ENCODE measurements at regions not wholly inside any gene's neighbourhood (a gene's known extent, or its start where the extent isn't known, plus 50 kb on each side); places are given as distances from the start of the nearest gene placed in this dataset.

DNA sequence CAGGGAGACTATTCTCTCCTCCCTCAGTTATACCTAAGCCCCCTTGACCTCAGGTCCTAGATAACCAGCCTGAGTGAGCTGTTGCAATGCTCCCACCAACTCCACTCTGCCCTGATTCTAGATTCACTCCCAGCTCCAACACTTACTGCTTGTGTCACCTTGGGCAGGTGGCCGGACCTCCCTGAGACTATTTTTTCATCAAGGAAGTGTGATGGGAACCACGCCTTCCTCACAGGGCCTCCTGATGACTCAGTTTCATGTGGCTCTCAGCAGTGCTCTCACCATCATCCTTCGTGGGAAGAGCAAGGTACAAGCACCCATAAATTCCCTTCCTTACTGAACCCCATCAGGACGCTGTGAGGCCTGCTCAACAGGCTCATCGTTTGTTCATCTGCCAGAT, 925.8 kb upstream of the ZNF722 start:
- Histone ChIP-seq H3K4me1 (ENCODE audit: control insufficient read depth in 2 of 3, insufficient read depth in 2 of 3, low read depth in 1 of 3, low read length in 3 of 3) (no peaks in the 10 kb centered on the region), H3K4me3 (ENCODE audit: low read length in 3 of 3) (no peak overlapping the region), H3K27me3 (ENCODE audit: control insufficient read depth, insufficient read depth, low read length) (no peaks in the 10 kb centered on the region), H3K27ac (ENCODE audit: low read depth in 2 of 2, low read length in 2 of 2) (no peak overlapping the region), H3K9ac (ENCODE audit: low read length in 3 of 3) (no peak overlapping the region), H3K36me3 (ENCODE audit: control insufficient read depth in 2 of 3, insufficient read depth in 3 of 3, low read length in 3 of 3) (no peaks in the 10 kb centered on the region), H3K9me3 (ENCODE audit: control insufficient read depth in 2 of 3, insufficient read depth in 1 of 3, low read length in 3 of 3) (peaks cover 0 to 3% (median 0%) of the 10 kb centered on the region in 3 donors)
- TF ChIP-seq, protein P1, sequence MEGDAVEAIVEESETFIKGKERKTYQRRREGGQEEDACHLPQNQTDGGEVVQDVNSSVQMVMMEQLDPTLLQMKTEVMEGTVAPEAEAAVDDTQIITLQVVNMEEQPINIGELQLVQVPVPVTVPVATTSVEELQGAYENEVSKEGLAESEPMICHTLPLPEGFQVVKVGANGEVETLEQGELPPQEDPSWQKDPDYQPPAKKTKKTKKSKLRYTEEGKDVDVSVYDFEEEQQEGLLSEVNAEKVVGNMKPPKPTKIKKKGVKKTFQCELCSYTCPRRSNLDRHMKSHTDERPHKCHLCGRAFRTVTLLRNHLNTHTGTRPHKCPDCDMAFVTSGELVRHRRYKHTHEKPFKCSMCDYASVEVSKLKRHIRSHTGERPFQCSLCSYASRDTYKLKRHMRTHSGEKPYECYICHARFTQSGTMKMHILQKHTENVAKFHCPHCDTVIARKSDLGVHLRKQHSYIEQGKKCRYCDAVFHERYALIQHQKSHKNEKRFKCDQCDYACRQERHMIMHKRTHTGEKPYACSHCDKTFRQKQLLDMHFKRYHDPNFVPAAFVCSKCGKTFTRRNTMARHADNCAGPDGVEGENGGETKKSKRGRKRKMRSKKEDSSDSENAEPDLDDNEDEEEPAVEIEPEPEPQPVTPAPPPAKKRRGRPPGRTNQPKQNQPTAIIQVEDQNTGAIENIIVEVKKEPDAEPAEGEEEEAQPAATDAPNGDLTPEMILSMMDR (IDR thresholded peaks at IDR 0.05; ENCODE audit: borderline replicate concordance, extremely low read depth, insufficient read depth), result no peak
- intact Hi-C loops (cut with DNase I), result no loop called here
- FAIRE-seq (no peak), DNase-seq (no peak)

DNA sequence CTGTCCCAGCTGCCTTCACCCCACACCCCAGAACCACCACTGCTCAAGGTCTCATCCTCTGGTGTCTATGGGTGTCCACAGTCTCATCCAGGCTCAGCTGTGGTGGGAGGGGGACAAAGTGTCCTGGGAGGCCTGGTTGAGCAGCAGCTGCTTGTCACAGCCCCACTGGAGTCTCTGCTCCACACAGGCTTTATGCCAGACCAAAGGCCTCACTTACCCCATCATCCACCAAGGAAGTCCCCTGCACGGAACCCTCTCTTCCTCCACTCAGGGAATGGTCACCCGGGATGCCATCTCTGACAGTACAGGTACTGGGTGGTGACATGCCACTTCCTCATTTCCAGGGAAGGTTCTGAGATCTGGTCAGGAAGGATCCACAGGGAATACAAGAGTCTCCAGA, 925.4 kb upstream of the ZNF722 start:
- Histone ChIP-seq H3K27ac (ENCODE audit: low read depth in 2 of 2, low read length in 2 of 2) (no peak overlapping the region), H3K4me3 (ENCODE audit: low read length in 3 of 3) (no peak overlapping the region), H3K9me3 (ENCODE audit: control insufficient read depth in 2 of 3, insufficient read depth in 1 of 3, low read length in 3 of 3) (peaks cover 0 to 3% (median 0%) of the 10 kb centered on the region in 3 donors), H3K27me3 (ENCODE audit: control insufficient read depth, insufficient read depth, low read length) (no peaks in the 10 kb centered on the region), H3K4me1 (ENCODE audit: control insufficient read depth in 2 of 3, insufficient read depth in 2 of 3, low read depth in 1 of 3, low read length in 3 of 3) (no peaks in the 10 kb centered on the region), H3K36me3 (ENCODE audit: control insufficient read depth in 2 of 3, insufficient read depth in 3 of 3, low read length in 3 of 3) (no peaks in the 10 kb centered on the region), H3K9ac (ENCODE audit: low read length in 3 of 3) (no peak overlapping the region)
- intact Hi-C loops (cut with DNase I), result no loop called here
- FAIRE-seq, result no peak
- TF ChIP-seq, protein P1 (IDR thresholded peaks at IDR 0.05; ENCODE audit: borderline replicate concordance, extremely low read depth, insufficient read depth), result no peak
- no peak for DNase-seq

DNA sequence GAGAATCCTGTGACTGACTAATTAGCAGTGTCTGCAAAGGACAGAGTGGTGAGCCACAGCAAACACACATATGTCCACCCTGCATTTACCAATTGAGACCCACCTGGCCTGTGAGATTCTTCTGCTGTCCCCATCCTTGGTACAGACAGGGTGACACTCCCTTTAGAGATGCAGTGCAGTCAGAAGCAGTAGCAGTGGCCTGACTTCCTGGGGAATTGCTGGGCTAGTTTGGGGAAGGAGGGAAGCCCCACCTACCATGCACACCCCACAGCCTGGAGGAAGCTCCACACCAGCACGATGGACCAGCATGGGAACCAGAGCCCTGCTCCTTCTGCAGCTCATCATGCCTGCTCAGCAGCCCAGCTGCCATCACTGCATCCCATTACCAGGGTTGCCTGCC, 924.9 kb upstream of the ZNF722 start:
- Histone ChIP-seq H3K9ac (ENCODE audit: low read length in 3 of 3) (no peak overlapping the region), H3K27ac (ENCODE audit: low read depth in 2 of 2, low read length in 2 of 2) (no peak overlapping the region), H3K9me3 (ENCODE audit: control insufficient read depth in 2 of 3, insufficient read depth in 1 of 3, low read length in 3 of 3) (peaks cover 0 to 3% (median 2%) of the 10 kb centered on the region in 3 donors), H3K4me3 (ENCODE audit: low read length in 3 of 3) (no peak overlapping the region), H3K4me1 (ENCODE audit: control insufficient read depth in 2 of 3, insufficient read depth in 2 of 3, low read depth in 1 of 3, low read length in 3 of 3) (no peaks in the 10 kb centered on the region), H3K36me3 (ENCODE audit: control insufficient read depth in 2 of 3, insufficient read depth in 3 of 3, low read length in 3 of 3) (no peaks in the 10 kb centered on the region), H3K27me3 (ENCODE audit: control insufficient read depth, insufficient read depth, low read length) (no peaks in the 10 kb centered on the region)
- DNase-seq, result no peak
- TF ChIP-seq, protein P1 (IDR thresholded peaks at IDR 0.05; ENCODE audit: borderline replicate concordance, extremely low read depth, insufficient read depth), result no peak
- intact Hi-C loops (cut with DNase I), result no loop called here
- no peak for FAIRE-seq

DNA sequence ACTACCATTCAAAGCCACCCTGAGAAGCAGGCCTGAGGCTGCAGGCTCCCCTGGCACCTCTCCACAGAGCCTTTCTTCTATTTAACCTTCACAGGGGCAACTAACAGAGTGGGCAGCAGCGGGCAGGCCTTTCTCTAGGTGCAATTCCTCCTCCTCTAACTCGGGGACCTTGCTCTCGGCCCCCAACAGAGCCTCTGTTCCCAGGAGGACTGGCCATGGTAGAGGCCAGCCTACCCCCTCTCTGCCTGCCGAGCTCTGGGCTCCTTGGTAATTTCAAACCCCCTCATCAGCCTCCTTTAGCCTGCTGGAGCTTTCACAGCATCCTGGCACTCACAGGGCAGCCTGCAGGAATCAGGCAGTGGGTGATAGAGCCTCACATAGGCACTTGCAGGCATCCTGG, 920.8 kb upstream of the ZNF722 start:
- H3K4me1 ChIP-seq (ENCODE audit: control insufficient read depth in 2 of 3, insufficient read depth in 2 of 3, low read depth in 1 of 3, low read length in 3 of 3), result no peaks in the 10 kb centered on the region
- FAIRE-seq (no peak), DNase-seq (no peak)
- H3K27me3 ChIP-seq (ENCODE audit: control insufficient read depth, insufficient read depth, low read length), result no peaks in the 10 kb centered on the region
- H3K27ac ChIP-seq (ENCODE audit: low read depth in 2 of 2, low read length in 2 of 2), result no peak overlapping the region
- H3K4me3 ChIP-seq (ENCODE audit: low read length in 3 of 3), result no peak overlapping the region
- TF ChIP-seq, protein P1 (IDR thresholded peaks at IDR 0.05; ENCODE audit: borderline replicate concordance, extremely low read depth, insufficient read depth), result no peak
- peaks cover 0 to 16% (median 2%) of the 10 kb centered on the region in 3 donors for H3K9me3 ChIP-seq (ENCODE audit: control insufficient read depth in 2 of 3, insufficient read depth in 1 of 3, low read length in 3 of 3)
- intact Hi-C loops (cut with DNase I), result no loop called here
- no peaks in the 10 kb centered on the region for H3K36me3 ChIP-seq (ENCODE audit: control insufficient read depth in 2 of 3, insufficient read depth in 3 of 3, low read length in 3 of 3)
- no peak overlapping the region for H3K9ac ChIP-seq (ENCODE audit: low read length in 3 of 3)

Data from kidney (tissue), 13 donors.